HepG2 (cell line): ENCODE measurements at regions not wholly inside any gene's neighbourhood (a gene's known extent, or its start where the extent isn't known, plus 50 kb on each side); places are given as distances from the start of the nearest gene placed in this dataset.
A peak's percentile ranks its signal among the peaks of the same experiment; 100 is the strongest.

Experiments used
- ATAC-seq: fragments of 200-7000 bp; cut with Tn5 transposase; 3 replicates; pipeline ENCODE4 v1.9.1; 2020; ENCODE audit warnings: mild to moderate bottlenecking, moderate library complexity
- BruUV-seq: library from RNA; stranded (reverse); fragments of 400-500 nt; replicated peaks from 2 replicates; lab custom pipeline; 2021; lab: Mats Ljungman, UMichigan
- CTCF ChIA-PET: fragments of 300-600 bp; formaldehyde crosslinking; extraction: SDS; loops from one replicate; lab custom pipeline; 2021; ENCODE audit warnings: low total read pairs, inconsistent platforms, low intra/inter-chr PET ratio; lab: Yijun Ruan, JAX
- POLR2A ChIA-PET: fragments of 350-600 bp; sonication (Branson Sonifier 250); formaldehyde crosslinking; loops from one replicate; lab custom pipeline; 2020; ENCODE audit warnings: antibody characterized with exemption, inconsistent platforms; lab: Yijun Ruan, JAX
- DNase-seq: peaks from one replicate; pipeline ENCODE4 v3.0.0-alpha.2; 2015; ENCODE audit warnings: low spot score
- FAIRE-seq: peaks from 3 replicates; lab custom pipeline; 2011; peaks lifted over from hg19 to GRCh38; lab: Jason Lieb, UNC
- H2AFZ ChIP-seq: one replicate; pipeline ENCODE4 v1.6.1; 2011; ENCODE audit warnings: low read length, inconsistent platforms
- H3K27ac ChIP-seq: fragments of 300-600 bp; 3 replicates; pipeline ENCODE4 v1.8.0; 2011; ENCODE audit warnings: mixed run types, mild to moderate bottlenecking, mixed read lengths, low read length, inconsistent platforms; ENCODE audit not compliant: insufficient read depth; ENCODE audit errors: extremely low read length
- H3K27me3 ChIP-seq, 2 experiments: fragments of 200-600 bp in 1 of 2; 2 replicates in 1 of 2; 3 replicates in 1 of 2; pipeline versions ENCODE4 v1.6.0 to v1.8.0; 2011; ENCODE audit warnings: low read length in 2 of 2, mild to moderate bottlenecking in 2 of 2, moderate library complexity in 2 of 2, inconsistent platforms in 1 of 2; ENCODE audit not compliant: insufficient read depth in 2 of 2, control insufficient read depth in 1 of 2
- H3K36me3 ChIP-seq, 2 experiments: fragments of 200-600 bp in 1 of 2; replicated peaks in 1 of 2; 2 replicates in 1 of 2; 3 replicates in 1 of 2; pipeline versions ENCODE4 v1.5.1 to v1.8.0; 2011; ENCODE audit warnings: low read length in 2 of 2, inconsistent platforms in 1 of 2; ENCODE audit not compliant: insufficient read depth in 2 of 2, control insufficient read depth in 1 of 2
- H3K4me1 ChIP-seq: 2 replicates; pipeline ENCODE4 v1.5.1; 2012; ENCODE audit warnings: low read length, inconsistent platforms; ENCODE audit not compliant: insufficient read depth
- H3K4me2 ChIP-seq: 2 replicates; pipeline ENCODE4 v1.6.0; 2011; ENCODE audit warnings: low read depth, low read length, inconsistent platforms
- H3K4me3 ChIP-seq, 3 experiments: fragments of 200-600 bp in 1 of 3; sonication (generic), shearing (Covaris generic) in 1 of 3; replicated peaks in 1 of 3; 2 replicates each; pipeline ENCODE4 v1.5.1; 2011 to 2016; ENCODE audit warnings: low read length in 3 of 3, inconsistent platforms in 2 of 3, low read depth in 2 of 3, mild to moderate bottlenecking in 2 of 3, control low read depth in 1 of 3, mixed read lengths in 1 of 3; ENCODE audit not compliant: insufficient read depth in 1 of 3
- H3K79me2 ChIP-seq: one replicate; pipeline ENCODE4 v1.6.1; 2011; ENCODE audit warnings: low read length, inconsistent platforms; ENCODE audit not compliant: insufficient read depth
- H3K9ac ChIP-seq: 2 replicates; pipeline ENCODE4 v1.6.0; 2011; ENCODE audit warnings: mild to moderate bottlenecking, low read depth, low read length, inconsistent platforms; ENCODE audit not compliant: insufficient read depth
- H3K9me3 ChIP-seq: 2 replicates; pipeline ENCODE4 v1.5.1; 2012; ENCODE audit warnings: mild to moderate bottlenecking, low read length
- H4K20me1 ChIP-seq: 2 replicates; pipeline ENCODE4 v1.6.0; 2011; ENCODE audit warnings: inconsistent platforms, mild to moderate bottlenecking, low read length, moderate library complexity; ENCODE audit not compliant: insufficient read depth
- ARID2 ChIP-seq: sonication (generic); formaldehyde crosslinking; IDR thresholded peaks from 2 replicates; pipeline ENCODE4 v1.8.1; 2022; ENCODE audit warnings: mild to moderate bottlenecking, missing genetic modification reagents, borderline replicate concordance
- DNMT1 ChIP-seq: sonication (generic); formaldehyde crosslinking; IDR thresholded peaks from 2 replicates; pipeline ENCODE4 v1.5.1; 2020; ENCODE audit warnings: mild to moderate bottlenecking, missing genetic modification reagents
- DPF2 ChIP-seq: sonication (generic); formaldehyde crosslinking; IDR thresholded peaks from 2 replicates; pipeline ENCODE4 v1.4.0; 2020; ENCODE audit warnings: mild to moderate bottlenecking, low read depth, missing genetic modification reagents, borderline replicate concordance
- MATR3 ChIP-seq: sonication (generic); formaldehyde crosslinking; IDR thresholded peaks from 2 replicates; pipeline ENCODE4 v1.4.0; 2020; ENCODE audit warnings: missing genetic modification reagents
- NCOA5 ChIP-seq: sonication (generic); formaldehyde crosslinking; IDR thresholded peaks from 2 replicates; pipeline ENCODE4 v1.4.0; 2020; ENCODE audit warnings: missing genetic modification reagents
- SIX4 ChIP-seq: sonication (generic); formaldehyde crosslinking; IDR thresholded peaks from 2 replicates; pipeline ENCODE4 v1.4.0; 2020; ENCODE audit warnings: missing genetic modification reagents
- SMARCE1 ChIP-seq: fragments of 450-650 bp; IDR thresholded peaks from 2 replicates; pipeline ENCODE4 v1.6.1; 2017; ENCODE audit warnings: borderline replicate concordance
- ZBTB8A ChIP-seq: sonication (generic); formaldehyde crosslinking; IDR thresholded peaks from 2 replicates; pipeline ENCODE4 v1.4.0; 2020; ENCODE audit warnings: mild to moderate bottlenecking, low read depth, missing genetic modification reagents, borderline replicate concordance
- ZNF235 ChIP-seq: sonication (generic); formaldehyde crosslinking; IDR thresholded peaks from 2 replicates; pipeline ENCODE4 v1.8.1; 2023; ENCODE audit warnings: mild to moderate bottlenecking, missing genetic modification reagents, borderline replicate concordance
- ZNF343 ChIP-seq: sonication (generic); formaldehyde crosslinking; IDR thresholded peaks from 2 replicates; pipeline ENCODE4 v1.4.0; 2020; ENCODE audit warnings: mild to moderate bottlenecking, missing genetic modification reagents
- ZNF670 ChIP-seq: sonication (generic); formaldehyde crosslinking; IDR thresholded peaks from 2 replicates; pipeline ENCODE4 v1.8.0; 2022; ENCODE audit warnings: mild to moderate bottlenecking, missing genetic modification reagents, borderline replicate concordance
- ZNF776 ChIP-seq: sonication (generic); formaldehyde crosslinking; IDR thresholded peaks from 2 replicates; pipeline ENCODE4 v1.4.0; 2020; ENCODE audit warnings: mild to moderate bottlenecking, missing genetic modification reagents
- WGBS: methylation state at CpG from one replicate; pipeline ENCODE4 v1.1.6; 2017; ENCODE audit warnings: low lambda C conversion rate; 5-methylcytosine and 5-hydroxymethylcytosine counted together
- in situ Hi-C: cut with HindIII; loops from 2 replicates; pipeline ENCODE4 v1.10.0; 2017; ENCODE audit warnings: low pct_unique_long_range_greater_than_20kb; ENCODE audit not compliant: extremely low pct_ligation_motif_present
- intact Hi-C: fragments of 100-400 bp; cut with micrococcal nuclease; formaldehyde crosslinking; loops from one replicate; pipeline ENCODE4 v1.10.0; 2022; ENCODE audit not compliant: unreplicated experiment
- TF ChIP-seq, protein P1 (sequence below): sonication (generic); formaldehyde crosslinking; IDR thresholded peaks from 2 replicates; pipeline ENCODE4 v1.4.0; 2020; ENCODE audit warnings: missing genetic modification reagents
- TF ChIP-seq, protein P2 (sequence below), 2 experiments: fragments of 450-650 bp in 1 of 2; sonication (generic) in 1 of 2; formaldehyde crosslinking; IDR thresholded peaks; 2 replicates each; pipeline versions ENCODE4 v1.5.0 to v1.8.0; 2020 to 2022; ENCODE audit warnings: mild to moderate bottlenecking in 1 of 2, missing genetic modification reagents in 1 of 2
- TF ChIP-seq, protein P3 (sequence below): sonication (generic); formaldehyde crosslinking; IDR thresholded peaks from 2 replicates; pipeline ENCODE4 v1.5.0; 2020; ENCODE audit warnings: missing genetic modification reagents, mild to moderate bottlenecking, borderline replicate concordance

DNA sequence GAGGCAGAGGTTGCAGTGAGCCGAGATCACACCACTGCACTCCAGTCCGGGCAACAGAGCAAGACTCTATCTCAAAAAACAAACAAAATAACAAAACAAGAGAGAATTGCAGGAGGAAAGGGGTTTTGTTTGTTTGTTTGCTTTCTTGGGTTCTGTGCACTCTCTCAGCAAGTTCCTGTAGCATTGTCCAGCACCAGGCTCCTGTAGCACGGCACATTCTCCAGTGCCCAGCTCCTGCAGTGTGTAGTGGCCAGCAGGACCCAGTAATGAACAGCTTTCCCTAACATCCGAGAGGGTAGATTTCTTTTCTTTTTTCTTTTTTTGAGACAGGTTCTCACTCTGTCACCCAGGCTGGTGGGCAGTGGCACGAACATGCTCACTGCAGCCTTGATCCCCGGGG is 60.5 kb upstream of the USP9X start:
- ChIA-PET CTCF (no interaction called here), POLR2A (no interaction called here)
- no peaks in the 10 kb centered on the region for H3K36me3 ChIP-seq
- intact Hi-C loops: loop anchor here (5.0 kb wide), 1 partner anchor 372 kb away; no protein-coding TSS in a partner anchor
- 87% methylated on average over 6 of the region's 6 CpGs for WGBS
- H3K4me2 ChIP-seq: no peak overlapping the region
- H2AFZ ChIP-seq: no peak overlapping the region
- no TSS peak for BruUV-seq
- no peak for TF ChIP-seq ZNF235 (CRISPR knock-in tag)
- TF ChIP-seq NCOA5: no peak
- TF ChIP-seq, protein P1, sequence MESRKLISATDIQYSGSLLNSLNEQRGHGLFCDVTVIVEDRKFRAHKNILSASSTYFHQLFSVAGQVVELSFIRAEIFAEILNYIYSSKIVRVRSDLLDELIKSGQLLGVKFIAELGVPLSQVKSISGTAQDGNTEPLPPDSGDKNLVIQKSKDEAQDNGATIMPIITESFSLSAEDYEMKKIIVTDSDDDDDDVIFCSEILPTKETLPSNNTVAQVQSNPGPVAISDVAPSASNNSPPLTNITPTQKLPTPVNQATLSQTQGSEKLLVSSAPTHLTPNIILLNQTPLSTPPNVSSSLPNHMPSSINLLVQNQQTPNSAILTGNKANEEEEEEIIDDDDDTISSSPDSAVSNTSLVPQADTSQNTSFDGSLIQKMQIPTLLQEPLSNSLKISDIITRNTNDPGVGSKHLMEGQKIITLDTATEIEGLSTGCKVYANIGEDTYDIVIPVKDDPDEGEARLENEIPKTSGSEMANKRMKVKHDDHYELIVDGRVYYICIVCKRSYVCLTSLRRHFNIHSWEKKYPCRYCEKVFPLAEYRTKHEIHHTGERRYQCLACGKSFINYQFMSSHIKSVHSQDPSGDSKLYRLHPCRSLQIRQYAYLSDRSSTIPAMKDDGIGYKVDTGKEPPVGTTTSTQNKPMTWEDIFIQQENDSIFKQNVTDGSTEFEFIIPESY (CRISPR knock-in tag): no peak
- H3K4me3 ChIP-seq: no peak overlapping the region
- in situ Hi-C loops: no loop called here
- DNase-seq (no peak), FAIRE-seq (no peak), ATAC-seq (no peak; the same call in 2 of the 3 replicates)
- H3K27me3 ChIP-seq: no peaks in the 10 kb centered on the region
- H4K20me1 ChIP-seq: no peaks in the 10 kb centered on the region
- no peak overlapping the region for H3K9ac ChIP-seq
- peaks cover 56% of the 10 kb centered on the region for H3K4me1 ChIP-seq
- H3K79me2 ChIP-seq: no peaks in the 10 kb centered on the region
- no peaks in the 10 kb centered on the region for H3K9me3 ChIP-seq
- peak overlapping the region; percentile 30 for H3K27ac ChIP-seq

DNA sequence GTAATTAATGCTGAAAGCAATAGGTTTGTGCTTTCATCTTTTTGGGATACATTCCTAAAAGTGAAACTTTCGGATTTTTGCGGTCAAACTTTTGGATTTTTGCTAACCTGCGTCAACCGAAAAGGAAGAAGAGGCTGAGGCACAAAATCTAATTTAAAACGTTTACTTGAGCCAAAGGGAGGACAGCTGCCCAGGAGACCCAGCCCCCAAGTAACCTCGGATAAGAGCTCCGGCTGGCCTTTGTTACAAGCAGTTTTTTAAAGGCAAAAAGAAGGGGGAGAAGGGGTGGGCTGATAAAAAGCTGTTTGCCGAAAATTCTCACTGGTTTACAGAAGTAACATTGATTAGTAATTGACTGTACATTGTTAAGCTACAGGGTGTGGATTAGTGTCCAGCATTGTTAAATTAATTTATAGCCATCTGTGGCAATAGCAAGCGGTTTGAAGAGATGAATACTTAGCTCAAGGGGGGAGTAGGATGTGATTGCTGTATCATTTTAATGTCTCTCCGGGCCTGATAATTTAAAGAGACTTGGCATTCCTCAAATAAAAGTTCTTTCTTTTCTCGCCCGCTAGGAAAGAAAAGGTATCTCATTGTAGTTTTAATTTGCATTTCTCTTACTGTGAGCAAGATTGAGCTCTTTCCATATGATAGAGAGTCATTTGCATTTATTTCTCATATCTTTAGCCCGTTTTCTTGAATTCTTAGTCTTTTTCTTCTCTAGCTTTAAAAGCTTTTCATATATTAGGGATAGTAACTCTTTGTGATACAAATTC is 59.1 kb upstream of the USP9X start:
- no TSS peak for BruUV-seq
- Histone ChIP-seq H2AFZ (no peak overlapping the region), H3K79me2 (no peaks in the 10 kb centered on the region), H3K36me3 (no peaks in the 10 kb centered on the region), H4K20me1 (no peaks in the 10 kb centered on the region), H3K9me3 (no peaks in the 10 kb centered on the region), H3K27ac (no peak overlapping the region), H3K4me2 (no peak overlapping the region; the same call in 1 of the 2 replicates), H3K27me3 (no peaks in the 10 kb centered on the region), H3K4me1 (peaks cover 58% of the 10 kb centered on the region), H3K4me3 (no peak overlapping the region), H3K9ac (no peak overlapping the region)
- DNase-seq (no peak), FAIRE-seq (no peak), ATAC-seq (no peak)
- in situ Hi-C loops: no loop called here
- intact Hi-C loops: no loop called here
- WGBS: 75% methylated on average over 13 of the region's 13 CpGs
- ChIA-PET POLR2A (interaction anchor here (1.6 kb wide), 1 partner anchor 24 kb away, joined by 5 read pairs; no protein-coding TSS in a partner anchor), CTCF (no interaction called here)
- TF ChIP-seq ZNF670: no peak
- TF ChIP-seq DPF2: no peak
- TF ChIP-seq ZNF776 (CRISPR knock-in tag): no peak
- TF ChIP-seq, protein P2, sequence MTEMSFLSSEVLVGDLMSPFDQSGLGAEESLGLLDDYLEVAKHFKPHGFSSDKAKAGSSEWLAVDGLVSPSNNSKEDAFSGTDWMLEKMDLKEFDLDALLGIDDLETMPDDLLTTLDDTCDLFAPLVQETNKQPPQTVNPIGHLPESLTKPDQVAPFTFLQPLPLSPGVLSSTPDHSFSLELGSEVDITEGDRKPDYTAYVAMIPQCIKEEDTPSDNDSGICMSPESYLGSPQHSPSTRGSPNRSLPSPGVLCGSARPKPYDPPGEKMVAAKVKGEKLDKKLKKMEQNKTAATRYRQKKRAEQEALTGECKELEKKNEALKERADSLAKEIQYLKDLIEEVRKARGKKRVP (CRISPR knock-in tag; IDR thresholded peaks at IDR 0.05): no peak
- no peak for TF ChIP-seq SIX4
- no peak for TF ChIP-seq SMARCE1
- no peak for TF ChIP-seq ZBTB8A (CRISPR knock-in tag)
- TF ChIP-seq, protein P3, sequence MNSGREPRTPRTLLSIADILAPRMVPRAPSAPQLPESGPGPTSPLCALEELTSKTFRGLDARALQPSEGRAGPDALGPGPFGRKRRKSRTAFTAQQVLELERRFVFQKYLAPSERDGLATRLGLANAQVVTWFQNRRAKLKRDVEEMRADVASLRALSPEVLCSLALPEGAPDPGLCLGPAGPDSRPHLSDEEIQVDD (CRISPR knock-in tag): no peak
- TF ChIP-seq MATR3 (CRISPR knock-in tag): no peak
- TF ChIP-seq ZNF343: no peak
- TF ChIP-seq DNMT1: no peak
- TF ChIP-seq ARID2 (CRISPR knock-in tag): no peak
